ENCODE measurements at regions not wholly inside any gene's neighbourhood (a gene's known extent, or its start where the extent isn't known, plus 50 kb on each side); places are given as distances from the start of the nearest gene placed in this dataset.

DNA sequence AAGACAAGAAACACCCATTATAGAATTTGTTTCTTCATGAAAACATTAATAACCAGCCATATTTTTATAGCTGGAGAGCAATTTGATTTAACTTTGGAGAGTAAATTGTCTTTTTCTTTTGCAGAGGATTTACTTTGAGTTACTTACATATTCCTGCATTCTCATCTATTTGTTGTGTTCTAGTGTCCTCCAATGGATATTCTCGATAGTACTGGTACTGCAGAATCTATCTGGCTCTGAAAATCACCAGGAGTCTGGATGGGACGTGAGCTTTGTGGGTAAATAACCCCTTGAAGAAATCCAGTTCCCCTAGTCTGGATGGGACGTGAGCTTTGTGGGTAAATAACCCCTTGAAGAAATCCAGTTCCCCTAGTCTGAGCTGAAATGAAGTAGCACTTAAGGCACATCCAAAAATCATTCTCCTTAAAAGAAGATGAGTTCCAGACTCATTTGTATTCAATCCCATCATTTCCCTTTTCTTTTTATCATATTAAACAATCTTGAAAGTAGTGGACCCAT is 294.1 kb upstream of the UBE2E2 start:
- Histone ChIP-seq H3K27me3 (ENCODE audit: low read depth) (no peaks in the 10 kb centered on the region), H3K4me1 (no peaks in the 10 kb centered on the region), H3K9me3 (replicated peaks) (no peaks in the 10 kb centered on the region), H3K4me3 (no peak overlapping the region), H3K36me3 (no peaks in the 10 kb centered on the region), H3K27ac (replicated peaks) (no peak overlapping the region)
- intact Hi-C loops (cut with micrococcal nuclease), result no loop called here
- TF ChIP-seq, protein P1, sequence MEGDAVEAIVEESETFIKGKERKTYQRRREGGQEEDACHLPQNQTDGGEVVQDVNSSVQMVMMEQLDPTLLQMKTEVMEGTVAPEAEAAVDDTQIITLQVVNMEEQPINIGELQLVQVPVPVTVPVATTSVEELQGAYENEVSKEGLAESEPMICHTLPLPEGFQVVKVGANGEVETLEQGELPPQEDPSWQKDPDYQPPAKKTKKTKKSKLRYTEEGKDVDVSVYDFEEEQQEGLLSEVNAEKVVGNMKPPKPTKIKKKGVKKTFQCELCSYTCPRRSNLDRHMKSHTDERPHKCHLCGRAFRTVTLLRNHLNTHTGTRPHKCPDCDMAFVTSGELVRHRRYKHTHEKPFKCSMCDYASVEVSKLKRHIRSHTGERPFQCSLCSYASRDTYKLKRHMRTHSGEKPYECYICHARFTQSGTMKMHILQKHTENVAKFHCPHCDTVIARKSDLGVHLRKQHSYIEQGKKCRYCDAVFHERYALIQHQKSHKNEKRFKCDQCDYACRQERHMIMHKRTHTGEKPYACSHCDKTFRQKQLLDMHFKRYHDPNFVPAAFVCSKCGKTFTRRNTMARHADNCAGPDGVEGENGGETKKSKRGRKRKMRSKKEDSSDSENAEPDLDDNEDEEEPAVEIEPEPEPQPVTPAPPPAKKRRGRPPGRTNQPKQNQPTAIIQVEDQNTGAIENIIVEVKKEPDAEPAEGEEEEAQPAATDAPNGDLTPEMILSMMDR (IDR thresholded peaks at IDR 0.05; ENCODE audit: borderline replicate concordance), result peak; percentile 25
- DNase-seq, result no peak

DNA sequence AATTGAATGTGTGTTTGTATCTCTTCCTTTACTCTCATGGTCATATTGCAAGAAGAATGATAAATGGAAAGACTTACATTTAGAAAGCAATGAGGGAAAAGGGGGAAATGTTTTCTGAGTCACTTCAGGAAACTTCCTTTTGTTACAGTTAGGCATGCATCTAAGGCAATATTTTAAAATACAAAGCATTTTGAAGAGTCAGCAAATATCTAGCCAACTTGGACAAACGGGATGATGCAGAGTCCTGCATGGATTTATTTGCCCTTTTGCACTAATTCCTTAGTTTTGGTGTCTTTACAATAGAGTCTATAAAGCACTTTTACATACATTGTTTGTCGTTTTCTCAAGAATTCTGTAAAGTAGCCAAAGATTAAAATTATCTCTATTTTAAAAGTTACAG is 286.2 kb upstream of the UBE2E2 start:
- no peaks in the 10 kb centered on the region for H3K27me3 ChIP-seq (ENCODE audit: low read depth)
- no peaks in the 10 kb centered on the region for H3K4me1 ChIP-seq
- TF ChIP-seq, protein P1 (IDR thresholded peaks at IDR 0.05; ENCODE audit: borderline replicate concordance), result no peak
- no peak overlapping the region for H3K4me3 ChIP-seq
- no peak overlapping the region for H3K27ac ChIP-seq (replicated peaks)
- no peaks in the 10 kb centered on the region for H3K9me3 ChIP-seq (replicated peaks)
- no peaks in the 10 kb centered on the region for H3K36me3 ChIP-seq
- DNase-seq, result no peak
- intact Hi-C loops (cut with micrococcal nuclease), result no loop called here

GRCh38 chr3:22920006-22920405 is 283.1 kb upstream of the UBE2E2 start:
- TF ChIP-seq, protein P1 (IDR thresholded peaks at IDR 0.05; ENCODE audit: borderline replicate concordance), result no peak
- H3K27ac ChIP-seq (replicated peaks), result no peak overlapping the region
- intact Hi-C loops (cut with micrococcal nuclease), result no loop called here
- H3K36me3 ChIP-seq, result no peaks in the 10 kb centered on the region
- H3K4me3 ChIP-seq, result no peak overlapping the region
- no peaks in the 10 kb centered on the region for H3K9me3 ChIP-seq (replicated peaks)
- H3K4me1 ChIP-seq, result no peaks in the 10 kb centered on the region
- DNase-seq, result no peak
- H3K27me3 ChIP-seq (ENCODE audit: low read depth), result no peaks in the 10 kb centered on the region

DNA sequence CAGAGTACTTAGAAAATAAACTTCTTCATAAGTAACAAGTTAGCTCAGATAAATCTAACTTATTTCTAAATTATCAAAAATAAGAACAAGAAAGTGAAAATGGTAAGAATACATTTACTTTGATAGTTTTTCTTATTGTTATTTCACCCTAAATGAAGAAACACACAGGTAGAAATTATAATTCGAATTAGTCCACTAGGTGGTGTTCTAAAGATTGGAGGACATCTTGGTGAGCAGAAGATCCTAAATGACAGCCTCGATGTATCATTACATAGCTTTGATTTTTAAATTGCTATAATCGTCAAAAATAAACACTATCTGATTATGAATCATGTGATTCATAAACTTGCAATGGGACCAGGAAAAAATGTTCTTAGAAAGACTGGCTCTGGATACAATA is 280.8 kb upstream of the UBE2E2 start:
- H3K4me1 ChIP-seq, result no peaks in the 10 kb centered on the region
- H3K4me3 ChIP-seq, result no peak overlapping the region
- intact Hi-C loops (cut with micrococcal nuclease), result no loop called here
- TF ChIP-seq, protein P1 (IDR thresholded peaks at IDR 0.05; ENCODE audit: borderline replicate concordance), result peak; percentile 48
- DNase-seq, result no peak
- H3K9me3 ChIP-seq (replicated peaks), result no peaks in the 10 kb centered on the region
- no peak overlapping the region for H3K27ac ChIP-seq (replicated peaks)
- H3K27me3 ChIP-seq (ENCODE audit: low read depth), result no peaks in the 10 kb centered on the region
- no peaks in the 10 kb centered on the region for H3K36me3 ChIP-seq

DNA sequence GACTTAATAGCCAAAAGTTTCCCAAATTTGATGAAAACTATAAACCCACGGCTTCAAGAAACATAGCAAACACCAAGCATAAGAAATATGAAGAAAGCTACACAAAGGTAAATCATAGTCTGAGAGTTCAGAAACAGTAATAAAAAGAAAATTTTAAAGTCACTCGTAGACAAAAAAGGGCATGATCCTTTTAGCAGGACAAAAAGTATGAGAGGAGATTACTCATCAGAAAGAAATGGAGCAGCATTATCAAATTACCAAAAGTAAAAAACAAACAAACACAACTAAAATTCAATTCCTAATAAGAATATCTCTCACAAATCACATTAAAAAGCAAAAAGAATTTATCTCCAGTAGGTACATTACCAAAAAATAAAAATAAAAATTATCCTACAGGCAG is 279.4 kb upstream of the UBE2E2 start:
- H3K4me1 ChIP-seq, result peaks cover 10% of the 10 kb centered on the region
- no peak for DNase-seq
- TF ChIP-seq, protein P1 (IDR thresholded peaks at IDR 0.05; ENCODE audit: borderline replicate concordance), result no peak
- intact Hi-C loops (cut with micrococcal nuclease), result no loop called here
- H3K4me3 ChIP-seq, result no peak overlapping the region
- H3K9me3 ChIP-seq (replicated peaks), result no peaks in the 10 kb centered on the region
- no peaks in the 10 kb centered on the region for H3K27me3 ChIP-seq (ENCODE audit: low read depth)
- H3K36me3 ChIP-seq, result no peaks in the 10 kb centered on the region
- no peak overlapping the region for H3K27ac ChIP-seq (replicated peaks)

Data from left ventricle myocardium inferior (tissue), 1 donor.